ENCODE measurements at regions not wholly inside any gene's neighbourhood (a gene's known extent, or its start where the extent isn't known, plus 50 kb on each side); places are given as distances from the start of the nearest gene placed in this dataset.

DNA sequence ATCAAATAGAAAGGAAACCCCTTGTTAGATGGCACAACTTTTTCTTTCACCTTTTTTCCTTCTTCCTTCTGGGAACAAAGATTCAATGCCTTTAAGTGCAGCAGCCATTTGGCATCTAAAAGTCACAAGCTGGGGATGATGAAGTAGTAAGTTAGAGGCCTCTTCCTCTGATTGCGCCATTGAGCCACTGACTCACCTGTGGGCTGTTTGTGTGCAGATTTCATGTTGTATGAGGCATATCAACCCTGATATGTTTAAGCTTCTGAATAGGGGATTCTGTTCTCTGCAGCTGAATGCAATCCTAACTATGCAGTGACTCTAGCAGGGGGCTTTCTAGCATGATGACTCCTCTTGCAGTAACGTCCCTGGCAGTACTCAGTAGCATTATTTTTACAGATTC, 599.9 kb downstream of the CSNK1G3 start:
- intact Hi-C loops (cut with DNase I) = no loop called here
- Histone ChIP-seq H3K9me3 (no peaks in the 10 kb centered on the region), H3K4me3 (replicated peaks in 1 of 3) (no peak overlapping the region), H3K4me1 (no peaks in the 10 kb centered on the region), H3K27me3 (no peaks in the 10 kb centered on the region), H3K27ac (no peak overlapping the region), H3K36me3 (no peaks in the 10 kb centered on the region)
- TF ChIP-seq POLR2A (IDR thresholded peaks at IDR 0.05) (no peak), CTCF (IDR thresholded peaks at IDR 0.05) (no peak)
- DNase-seq = no peak
- 94 to 95% methylated on average over 2 of the region's 2 CpGs for WGBS, 2 donors

- no peaks in the 10 kb centered on the region for H3K27me3 ChIP-seq
- no peaks in the 10 kb centered on the region for H3K4me1 ChIP-seq
- H3K9me3 ChIP-seq = no peaks in the 10 kb centered on the region
- TF ChIP-seq CTCF (IDR thresholded peaks at IDR 0.05) = no peak
- TF ChIP-seq POLR2A (IDR thresholded peaks at IDR 0.05) = no peak
- H3K4me3 ChIP-seq (replicated peaks in 1 of 3) = no peak overlapping the region
- H3K27ac ChIP-seq = no peak overlapping the region
- WGBS, 2 donors = 95 to 97% methylated on average over 1 of the region's 1 CpG
- H3K36me3 ChIP-seq = no peaks in the 10 kb centered on the region
- DNase-seq = no peak
- intact Hi-C loops (cut with DNase I) = no loop called here
These were observed 599.0 kb downstream of the CSNK1G3 start for GRCh38 chr5:124110942-124111341.

- DNase-seq = no peak
- Histone ChIP-seq H3K4me3 (replicated peaks in 1 of 3) (no peak overlapping the region), H3K36me3 (no peaks in the 10 kb centered on the region), H3K27me3 (no peaks in the 10 kb centered on the region), H3K4me1 (no peaks in the 10 kb centered on the region), H3K9me3 (no peaks in the 10 kb centered on the region), H3K27ac (no peak overlapping the region)
- intact Hi-C loops (cut with DNase I) = no loop called here
- 84 to 91% methylated on average over 2 of the region's 2 CpGs for WGBS, 2 donors
- TF ChIP-seq CTCF (IDR thresholded peaks at IDR 0.05) = no peak
- TF ChIP-seq POLR2A (IDR thresholded peaks at IDR 0.05) = no peak
These were observed 593.3 kb downstream of the CSNK1G3 start for GRCh38 chr5:124105326-124105725.

DNA sequence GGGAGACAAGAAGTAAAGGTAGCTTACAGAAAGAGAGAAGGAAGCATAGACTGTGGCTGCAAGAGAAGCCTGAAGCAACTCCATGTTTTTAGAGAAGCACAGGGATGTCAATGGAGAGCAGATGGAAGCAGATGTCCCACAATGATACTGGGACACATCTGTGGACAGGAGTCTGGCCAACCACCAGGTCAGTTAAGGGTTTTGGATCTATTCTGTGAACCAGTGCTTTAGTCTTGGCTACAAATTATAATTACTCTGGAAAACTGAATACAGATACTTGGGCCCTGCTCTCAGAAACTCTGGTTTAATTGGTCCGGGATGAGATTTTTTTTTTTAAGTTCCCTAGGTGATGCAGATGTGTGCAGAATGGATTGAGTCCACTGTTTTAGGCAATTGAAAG, 592.8 kb downstream of the CSNK1G3 start:
- Histone ChIP-seq H3K27ac (no peak overlapping the region), H3K4me1 (no peaks in the 10 kb centered on the region), H3K9me3 (no peaks in the 10 kb centered on the region), H3K36me3 (no peaks in the 10 kb centered on the region), H3K4me3 (replicated peaks in 1 of 3) (no peak overlapping the region), H3K27me3 (no peaks in the 10 kb centered on the region)
- DNase-seq = no peak
- WGBS, 2 donors = 84 to 97% methylated on average over 1 of the region's 1 CpG
- intact Hi-C loops (cut with DNase I) = no loop called here
- no peak for TF ChIP-seq CTCF (IDR thresholded peaks at IDR 0.05)
- TF ChIP-seq POLR2A (IDR thresholded peaks at IDR 0.05) = no peak

DNA sequence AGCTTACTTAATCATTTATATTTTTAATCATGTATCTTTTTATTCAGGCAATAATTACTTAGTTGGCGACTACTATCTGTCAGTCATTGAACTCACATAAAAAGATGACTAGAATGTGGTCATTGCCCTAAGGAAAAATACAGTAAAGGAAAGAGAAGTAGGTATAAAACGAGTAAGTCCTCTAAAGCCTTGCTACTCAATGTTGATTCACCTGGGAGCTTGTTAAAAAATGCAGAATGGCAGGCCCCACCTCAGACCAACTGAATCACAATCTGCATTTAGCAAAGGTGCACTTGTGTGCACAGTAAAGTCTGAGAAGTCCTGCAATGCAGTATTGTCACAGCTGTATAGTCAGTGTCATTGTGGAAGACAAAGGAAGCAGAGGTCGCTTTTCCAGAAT, 592.4 kb downstream of the CSNK1G3 start:
- TF ChIP-seq POLR2A (IDR thresholded peaks at IDR 0.05) (no peak), CTCF (IDR thresholded peaks at IDR 0.05) (no peak)
- Histone ChIP-seq H3K4me3 (replicated peaks in 1 of 3) (no peak overlapping the region), H3K4me1 (no peaks in the 10 kb centered on the region), H3K9me3 (no peaks in the 10 kb centered on the region), H3K27ac (no peak overlapping the region), H3K36me3 (no peaks in the 10 kb centered on the region), H3K27me3 (no peaks in the 10 kb centered on the region)
- intact Hi-C loops (cut with DNase I) = no loop called here
- no peak for DNase-seq
- WGBS, 2 donors = 85 to 86% methylated on average over 3 of the region's 3 CpGs

Data from thyroid gland (tissue), 4 donors.